GM23338 (cell line): ENCODE measurements at regions not wholly inside any gene's neighbourhood (a gene's known extent, or its start where the extent isn't known, plus 50 kb on each side); places are given as distances from the start of the nearest gene placed in this dataset.

Experiments
- ATAC-seq: fragments of 200-7000 bp; cut with Tn5 transposase; 3 replicates; pipeline ENCODE4 v1.9.1; 2020
- DNase-seq: peaks from one replicate; pipeline ENCODE4 v3.0.0-alpha.2; 2015; ENCODE audit warnings: low spot score
- H2AFZ ChIP-seq: fragments of 200-600 bp; sonication (generic); 2 replicates; pipeline ENCODE4 v1.8.0; 2016; ENCODE audit warnings: antibody characterized with exemption, mild to moderate bottlenecking, moderate library complexity
- H3F3A ChIP-seq: fragments of 200-600 bp; sonication (generic); replicated peaks from 2 replicates; pipeline ENCODE4 v1.8.0; 2017; ENCODE audit warnings: antibody characterized with exemption, mixed run types, low read depth
- H3K27ac ChIP-seq: fragments of 200-600 bp; sonication (generic); 2 replicates; pipeline ENCODE4 v1.6.1; 2016; ENCODE audit warnings: low read depth
- H3K27me3 ChIP-seq: fragments of 200-600 bp; sonication (generic); 2 replicates; pipeline ENCODE4 v1.8.0; 2016; ENCODE audit warnings: mild to moderate bottlenecking, mixed run types, moderate library complexity; ENCODE audit not compliant: insufficient read depth
- H3K36me3 ChIP-seq: fragments of 200-600 bp; sonication (generic); 2 replicates; pipeline ENCODE4 v1.8.0; 2016; ENCODE audit warnings: mild to moderate bottlenecking; ENCODE audit not compliant: insufficient read depth
- H3K4me1 ChIP-seq: fragments of 200-600 bp; sonication (generic); 2 replicates; pipeline ENCODE4 v1.8.0; 2016; ENCODE audit warnings: mild to moderate bottlenecking, moderate library complexity; ENCODE audit not compliant: insufficient read depth
- H3K4me2 ChIP-seq: fragments of 200-600 bp; sonication (generic); 2 replicates; pipeline ENCODE4 v1.7.1; 2017; ENCODE audit warnings: mixed run types
- H3K4me3 ChIP-seq: fragments of 200-600 bp; sonication (generic); 2 replicates; pipeline ENCODE4 v1.6.1; 2016; ENCODE audit warnings: mixed run types
- H3K79me2 ChIP-seq: fragments of 200-600 bp; sonication (generic); replicated peaks from 2 replicates; pipeline ENCODE4 v1.8.0; 2017; ENCODE audit warnings: mild to moderate bottlenecking; ENCODE audit not compliant: insufficient read depth
- H3K9me2 ChIP-seq: fragments of 200-600 bp; sonication (generic); 2 replicates; pipeline ENCODE4 v1.8.0; 2017; ENCODE audit not compliant: insufficient read depth
- H4K20me1 ChIP-seq: fragments of 200-600 bp; sonication (generic); replicated peaks from 2 replicates; pipeline ENCODE4 v1.8.0; 2017; ENCODE audit warnings: mild to moderate bottlenecking; ENCODE audit not compliant: insufficient read depth
- H3K27ac Mint-ChIP-seq: 2 replicates; pipeline ENCODE4 v1.8.0; 2020; ENCODE audit warnings: inconsistent platforms, mild to moderate bottlenecking, moderate library complexity, mixed read lengths
- H3K27me3 Mint-ChIP-seq: 3 replicates; pipeline ENCODE4 v1.8.0; 2022; ENCODE audit warnings: low read depth, mild to moderate bottlenecking, moderate library complexity, mixed read lengths, inconsistent platforms; ENCODE audit not compliant: insufficient read depth, poor library complexity
- H3K36me3 Mint-ChIP-seq: 3 replicates; pipeline ENCODE4 v1.8.0; 2021; ENCODE audit warnings: low read depth, mild to moderate bottlenecking, inconsistent platforms, moderate library complexity, mixed read lengths
- H3K4me1 Mint-ChIP-seq: 3 replicates; pipeline ENCODE4 v1.8.0; 2020; ENCODE audit warnings: mild to moderate bottlenecking, inconsistent platforms, mixed read lengths
- H3K4me3 Mint-ChIP-seq: 3 replicates; pipeline ENCODE4 v1.8.0; 2021; ENCODE audit warnings: moderate library complexity, mild to moderate bottlenecking, inconsistent platforms, mixed read lengths
- H3K9me3 Mint-ChIP-seq: 3 replicates; pipeline ENCODE4 v1.8.0; 2020; ENCODE audit warnings: moderate library complexity, mild to moderate bottlenecking, inconsistent platforms, mixed read lengths
- CREB1 ChIP-seq: fragments of 250-450 bp; sonication (Bioruptor Pico); IDR thresholded peaks from 2 replicates; pipeline ENCODE4 v1.5.0; 2020; ENCODE audit warnings: low read depth, mild to moderate bottlenecking, moderate library complexity
- EZH2 ChIP-seq: fragments of 200-600 bp; sonication (generic); IDR thresholded peaks from one replicate; pipeline ENCODE4 v1.8.0; 2017; ENCODE audit warnings: antibody characterized with exemption, mild to moderate bottlenecking, low read depth; ENCODE audit not compliant: unreplicated experiment
- JUNB ChIP-seq: IDR thresholded peaks from one replicate; pipeline ENCODE4 v1.6.1; 2016; ENCODE audit warnings: antibody characterized with exemption; ENCODE audit not compliant: unreplicated experiment
- POLR2AphosphoS5 ChIP-seq: IDR thresholded peaks from 2 replicates; pipeline ENCODE4 v1.6.1; 2016; ENCODE audit warnings: antibody characterized with exemption, low read depth
- STAT1 ChIP-seq: IDR thresholded peaks from one replicate; pipeline ENCODE4 v1.6.1; 2016; ENCODE audit warnings: antibody characterized with exemption; ENCODE audit not compliant: unreplicated experiment
- ZNF114 ChIP-seq: fragments of 250-450 bp; sonication (Bioruptor Pico); IDR thresholded peaks from 2 replicates; pipeline ENCODE4 v1.5.0; 2020; ENCODE audit warnings: mild to moderate bottlenecking, moderate library complexity
- ZNF331 ChIP-seq: fragments of 250-450 bp; sonication (Bioruptor Pico); IDR thresholded peaks from 2 replicates; pipeline ENCODE4 v1.5.0; 2020; ENCODE audit warnings: low read depth, mild to moderate bottlenecking, moderate library complexity
- ZNF462 ChIP-seq: fragments of 250-450 bp; sonication (Bioruptor Pico); IDR thresholded peaks from 2 replicates; pipeline ENCODE4 v1.5.0; 2020; ENCODE audit warnings: mild to moderate bottlenecking, moderate library complexity
- TF ChIP-seq, protein P1 (sequence below): IDR thresholded peaks from 2 replicates; pipeline ENCODE4 v1.6.1; 2016; ENCODE audit warnings: antibody characterized with exemption
- TF ChIP-seq, protein P2 (sequence below), 2 experiments: fragments of 200-600 bp in 1 of 2; sonication (generic) in 1 of 2; conservative IDR thresholded peaks; 2 replicates each; pipeline versions ENCODE4 v1.5.1 to v1.6.1; 2016 to 2017; ENCODE audit warnings: antibody characterized with exemption in 2 of 2, low read depth in 2 of 2, mild to moderate bottlenecking in 2 of 2, moderate library complexity in 1 of 2

GRCh38 chr16:86638642-86639041 lies 60.3 kb downstream of the FOXL1 start (continued):
- no peak for TF ChIP-seq ZNF462 (CRISPR knock-in tag)
- no peak for TF ChIP-seq EZH2
- no peak for TF ChIP-seq ZNF114 (CRISPR knock-in tag)

DNA sequence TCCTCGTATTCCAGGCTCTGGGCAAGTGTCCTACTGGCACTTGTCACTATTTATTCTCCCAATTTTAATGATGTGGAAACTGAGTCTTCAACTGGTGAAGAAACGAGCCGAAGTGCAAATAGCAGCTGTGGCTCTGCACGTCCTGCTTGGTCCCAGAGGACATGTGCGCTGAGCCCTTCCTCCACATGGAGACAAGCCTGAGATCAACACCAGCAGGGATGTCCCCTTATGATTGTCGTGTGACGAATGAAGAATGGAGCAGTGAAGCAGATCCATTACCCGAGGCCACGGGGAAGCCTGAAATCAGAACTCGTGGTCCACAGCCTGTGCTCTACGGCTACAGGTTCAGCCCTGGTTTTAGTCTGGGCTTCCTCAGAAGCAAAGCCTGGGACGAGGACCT lies 61.0 kb downstream of the FOXL1 start:
- no peaks in the 10 kb centered on the region for H3K4me1 Mint-ChIP-seq
- H3K27me3 ChIP-seq = no peaks in the 10 kb centered on the region
- DNase-seq = no peak
- TF ChIP-seq CREB1 (CRISPR knock-in tag) (no peak), POLR2AphosphoS5 (no peak), ZNF331 (no peak), JUNB (no peak), STAT1 (no peak)
- TF ChIP-seq, protein P1, sequence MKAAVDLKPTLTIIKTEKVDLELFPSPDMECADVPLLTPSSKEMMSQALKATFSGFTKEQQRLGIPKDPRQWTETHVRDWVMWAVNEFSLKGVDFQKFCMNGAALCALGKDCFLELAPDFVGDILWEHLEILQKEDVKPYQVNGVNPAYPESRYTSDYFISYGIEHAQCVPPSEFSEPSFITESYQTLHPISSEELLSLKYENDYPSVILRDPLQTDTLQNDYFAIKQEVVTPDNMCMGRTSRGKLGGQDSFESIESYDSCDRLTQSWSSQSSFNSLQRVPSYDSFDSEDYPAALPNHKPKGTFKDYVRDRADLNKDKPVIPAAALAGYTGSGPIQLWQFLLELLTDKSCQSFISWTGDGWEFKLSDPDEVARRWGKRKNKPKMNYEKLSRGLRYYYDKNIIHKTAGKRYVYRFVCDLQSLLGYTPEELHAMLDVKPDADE = no peak
- TF ChIP-seq, protein P2, sequence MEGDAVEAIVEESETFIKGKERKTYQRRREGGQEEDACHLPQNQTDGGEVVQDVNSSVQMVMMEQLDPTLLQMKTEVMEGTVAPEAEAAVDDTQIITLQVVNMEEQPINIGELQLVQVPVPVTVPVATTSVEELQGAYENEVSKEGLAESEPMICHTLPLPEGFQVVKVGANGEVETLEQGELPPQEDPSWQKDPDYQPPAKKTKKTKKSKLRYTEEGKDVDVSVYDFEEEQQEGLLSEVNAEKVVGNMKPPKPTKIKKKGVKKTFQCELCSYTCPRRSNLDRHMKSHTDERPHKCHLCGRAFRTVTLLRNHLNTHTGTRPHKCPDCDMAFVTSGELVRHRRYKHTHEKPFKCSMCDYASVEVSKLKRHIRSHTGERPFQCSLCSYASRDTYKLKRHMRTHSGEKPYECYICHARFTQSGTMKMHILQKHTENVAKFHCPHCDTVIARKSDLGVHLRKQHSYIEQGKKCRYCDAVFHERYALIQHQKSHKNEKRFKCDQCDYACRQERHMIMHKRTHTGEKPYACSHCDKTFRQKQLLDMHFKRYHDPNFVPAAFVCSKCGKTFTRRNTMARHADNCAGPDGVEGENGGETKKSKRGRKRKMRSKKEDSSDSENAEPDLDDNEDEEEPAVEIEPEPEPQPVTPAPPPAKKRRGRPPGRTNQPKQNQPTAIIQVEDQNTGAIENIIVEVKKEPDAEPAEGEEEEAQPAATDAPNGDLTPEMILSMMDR (conservative IDR thresholded peaks at IDR 0.05; ENCODE audit: low read depth in 2 of 2) = no peak

More for the DNA sequence above, 61.0 kb downstream of the FOXL1 start:
- no peak overlapping the region for H3K27ac ChIP-seq
- H3F3A ChIP-seq = no peaks in the 10 kb centered on the region
- H3K4me3 Mint-ChIP-seq = no peak overlapping the region
- no peak for ATAC-seq
- H3K36me3 Mint-ChIP-seq = no peaks in the 10 kb centered on the region
- H3K79me2 ChIP-seq = no peaks in the 10 kb centered on the region
- H3K9me2 ChIP-seq = no peaks in the 10 kb centered on the region
- no peaks in the 10 kb centered on the region for H3K36me3 ChIP-seq
- no peak overlapping the region for H3K4me3 ChIP-seq
- H3K4me1 ChIP-seq = no peaks in the 10 kb centered on the region; the same call in 1 of the 2 replicates
- H3K4me2 ChIP-seq = no peak overlapping the region
- no peak overlapping the region for H3K27ac Mint-ChIP-seq
- H3K27me3 Mint-ChIP-seq = peaks cover 11% of the 10 kb centered on the region
- no peak overlapping the region for H2AFZ ChIP-seq
- H4K20me1 ChIP-seq = no peaks in the 10 kb centered on the region
- H3K9me3 Mint-ChIP-seq = 0 out of 3 replicates have a peak, but pooled peaks cover 5% of the 10 kb centered on the region
